NCI-H1930 (cell line): ENCODE measurements at regions not wholly inside any gene's neighbourhood (a gene's known extent, or its start where the extent isn't known, plus 50 kb on each side); places are given as distances from the start of the nearest gene placed in this dataset.
"Not testable (repeated sequence)": the region's sequence is repeated elsewhere in the genome, so short reads cannot be mapped to it uniquely, and the experiment has no call there.

Source experiments
- DNase-seq, 2 experiments: peaks; one replicate each; lab custom pipeline; 2025; lab: John Stamatoyannopoulos, UW

DNA sequence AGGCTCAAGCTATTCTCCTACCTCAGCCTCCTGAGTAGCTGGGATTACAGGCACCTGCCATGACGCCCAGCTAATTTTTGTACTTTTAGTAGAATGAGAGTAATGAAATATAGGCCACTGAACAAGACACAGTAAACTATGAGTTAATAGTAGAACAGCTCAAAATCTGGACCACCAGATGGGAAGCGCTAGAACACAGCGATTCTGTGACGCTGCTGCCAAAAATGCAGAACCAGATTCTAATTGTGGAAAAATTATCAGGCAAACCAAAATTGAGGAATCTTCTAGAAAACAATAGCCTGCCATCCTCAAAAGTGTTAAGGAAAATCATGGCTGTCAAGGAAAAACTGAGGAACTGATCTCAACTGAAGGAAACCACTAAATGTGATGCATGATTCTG lies 111.4 kb upstream of the TIAM1 start:
- DNase-seq = no peak

GRCh38 chr21:31450980-31451379 lies 106.9 kb upstream of the TIAM1 start:
- no peak for DNase-seq

GRCh38 chr21:31449921-31450535 lies 106.0 kb upstream of the TIAM1 start:
- DNase-seq = no peak

DNA sequence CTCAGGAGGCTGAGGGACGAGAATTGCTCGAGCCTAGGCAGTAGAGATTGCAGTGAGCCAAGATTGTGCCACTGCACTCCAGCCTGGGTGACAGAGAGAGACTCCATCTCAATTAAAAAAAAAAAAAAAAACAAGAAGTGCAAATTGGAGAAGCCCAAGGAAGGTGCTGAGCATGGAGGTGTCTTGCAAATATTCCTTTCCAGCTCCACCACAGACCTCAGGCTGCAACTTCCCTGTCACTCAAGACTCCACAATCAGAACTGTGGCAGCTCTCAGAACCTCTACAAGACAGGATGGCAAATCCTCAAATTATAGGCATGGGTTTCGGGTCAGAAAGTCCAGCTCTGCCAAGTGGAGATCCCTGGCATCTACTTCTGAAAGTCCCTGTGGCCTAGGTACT lies 104.4 kb upstream of the TIAM1 start:
- no peak for DNase-seq

- no peak for DNase-seq
Measured at GRCh38 chr21:31447505-31447904, 103.4 kb upstream of the TIAM1 start.

DNA sequence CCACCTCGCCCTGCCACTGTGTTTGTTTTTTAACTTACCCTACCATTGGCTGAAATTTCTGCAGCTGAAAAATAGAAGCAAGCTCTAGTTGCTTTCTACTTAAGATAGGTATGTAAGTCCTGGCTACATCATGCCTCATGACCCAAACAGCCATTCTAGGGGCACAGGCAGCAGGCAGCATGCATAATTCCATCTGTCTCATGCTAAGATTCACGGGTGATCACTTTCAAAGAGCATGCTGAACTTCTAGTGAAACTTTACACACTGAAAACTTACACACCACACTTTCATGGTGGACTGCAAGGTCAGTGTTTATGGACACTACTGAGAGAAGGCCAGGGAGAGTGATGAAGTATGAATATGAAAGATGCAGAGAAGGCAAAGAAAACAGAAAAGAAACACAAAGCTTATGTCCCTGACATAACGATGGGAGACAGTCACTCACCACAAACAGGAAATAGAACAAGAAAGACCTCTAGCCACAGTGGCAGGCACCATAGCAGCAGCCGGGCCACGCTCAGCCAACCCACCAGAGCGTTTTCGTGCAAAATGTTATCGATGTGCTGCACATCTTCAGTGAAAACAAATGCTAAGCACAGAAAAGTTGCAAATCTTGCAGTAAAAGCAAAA lies 102.3 kb upstream of the TIAM1 start:
- no peak for DNase-seq

DNA sequence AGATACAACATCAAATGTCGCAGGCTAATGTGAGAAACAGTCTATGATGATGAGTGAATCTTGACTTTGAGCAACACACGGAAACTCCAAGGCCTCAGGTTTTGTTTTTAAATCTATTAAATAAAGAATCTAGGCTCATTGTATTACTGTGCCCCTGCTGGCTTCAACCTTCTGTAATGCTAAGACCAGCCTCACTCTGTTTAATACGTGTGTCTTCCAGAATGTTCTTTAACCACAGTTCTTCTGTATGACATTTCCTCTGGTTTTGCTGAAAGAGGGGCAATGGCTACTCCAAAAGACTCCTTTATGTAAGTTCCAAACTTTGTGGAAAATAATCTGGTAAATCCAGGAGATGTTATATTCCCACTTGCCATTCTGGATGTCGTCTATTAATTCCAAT lies 101.1 kb upstream of the TIAM1 start:
- no peak for DNase-seq

GRCh38 chr21:31443736-31444521 lies 99.9 kb upstream of the TIAM1 start:
- DNase-seq = no peak

DNA sequence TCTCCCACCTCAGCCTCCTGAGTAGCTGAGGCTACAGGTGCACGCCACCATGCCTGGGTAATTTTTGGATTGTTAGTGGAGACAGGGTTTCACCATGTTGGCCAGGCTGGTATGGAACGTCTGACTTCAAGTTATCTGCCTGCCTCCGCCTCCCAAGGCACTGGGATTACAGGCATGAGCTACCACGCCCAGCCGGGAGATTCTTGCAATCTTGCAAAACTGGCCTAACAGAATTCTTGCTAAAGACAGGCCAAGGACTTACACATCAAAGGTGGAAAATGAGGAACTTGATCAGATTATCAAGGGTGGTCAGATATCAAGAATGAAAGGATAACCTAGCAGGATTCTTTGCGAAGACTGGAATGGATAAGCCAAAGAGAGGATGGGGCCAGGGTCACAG lies 98.3 kb upstream of the TIAM1 start:
- no peak for DNase-seq

- DNase-seq = no peak
Measured at GRCh38 chr21:31429506-31429905, 85.4 kb upstream of the TIAM1 start.

- DNase-seq = no peak
Measured at GRCh38 chr21:31426235-31426797, 82.3 kb upstream of the TIAM1 start.

- DNase-seq = no peak
Measured at GRCh38 chr21:31425138-31425537, 81.1 kb upstream of the TIAM1 start.

DNA sequence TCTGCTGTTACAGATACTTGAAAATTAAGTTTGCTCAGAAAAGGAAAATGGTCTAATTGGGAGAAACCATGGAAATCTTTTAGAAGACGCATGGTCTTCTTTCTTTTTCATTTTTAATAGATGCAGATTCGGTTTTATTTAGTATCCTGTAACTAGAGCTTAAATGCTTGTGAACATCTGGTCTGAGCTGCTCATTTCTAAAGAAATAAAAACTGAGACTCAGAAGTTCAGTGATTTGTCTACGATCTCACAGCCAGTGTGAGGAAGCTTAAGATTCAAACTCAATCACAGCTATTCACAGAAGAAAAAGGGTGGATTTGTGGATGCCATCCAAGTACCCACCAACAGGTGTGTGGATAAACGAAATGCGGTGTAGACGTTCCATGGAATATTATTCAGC lies 80.0 kb upstream of the TIAM1 start:
- no peak for DNase-seq

GRCh38 chr21:31420988-31421387 lies 76.9 kb upstream of the TIAM1 start:
- no peak for DNase-seq

GRCh38 chr21:31420354-31420753 lies 76.3 kb upstream of the TIAM1 start:
- DNase-seq = no peak

DNA sequence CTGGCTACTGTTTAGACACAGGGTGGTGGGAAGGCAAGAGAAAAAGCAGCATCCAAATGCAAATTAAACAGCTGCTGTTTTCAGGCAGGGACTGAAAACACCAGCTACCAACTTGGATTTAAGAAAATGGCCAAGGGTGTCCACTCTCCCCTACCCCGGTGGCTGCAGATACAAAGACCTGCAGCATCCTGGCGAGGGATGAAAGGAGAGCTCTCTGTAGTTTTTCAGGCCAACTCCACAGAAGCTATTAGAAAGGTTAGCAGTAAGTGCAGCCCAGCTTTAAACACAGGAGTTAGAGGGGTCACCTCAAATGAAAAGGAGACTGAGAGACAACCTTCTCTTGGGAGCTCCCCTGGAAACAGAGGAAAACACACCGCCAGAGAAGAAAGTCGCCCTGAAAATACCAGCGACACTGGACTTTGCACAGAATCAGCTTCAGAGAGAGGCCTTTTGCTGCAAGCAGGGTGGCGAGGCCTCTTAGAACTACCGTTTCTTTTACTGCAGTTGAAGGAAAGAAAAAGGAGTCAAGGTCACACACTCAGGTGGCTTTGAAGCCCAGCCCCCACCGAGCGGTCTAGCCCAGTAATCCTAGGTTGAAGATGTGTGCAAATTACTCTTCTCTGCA lies 74.4 kb upstream of the TIAM1 start:
- DNase-seq = no peak

DNA sequence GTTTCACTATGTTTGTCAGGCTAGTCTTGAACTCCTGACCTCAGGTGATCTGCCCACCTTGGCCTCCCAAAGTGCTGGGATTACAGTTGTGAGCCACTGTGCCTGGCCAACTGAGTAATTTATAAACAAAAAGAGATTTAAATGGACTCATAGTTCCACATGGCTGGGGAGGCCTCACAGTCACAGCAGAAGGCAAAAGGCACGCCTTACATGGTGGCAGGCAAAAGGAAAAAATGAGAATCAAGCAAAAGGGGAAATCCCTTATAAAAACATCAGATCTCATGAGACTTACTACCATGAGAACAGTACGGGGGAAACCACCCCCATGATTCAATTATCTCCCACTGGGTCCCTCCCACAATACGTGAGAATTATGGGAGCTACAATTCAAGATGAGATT lies 73.2 kb upstream of the TIAM1 start:
- not testable (repeated sequence) for DNase-seq

DNA sequence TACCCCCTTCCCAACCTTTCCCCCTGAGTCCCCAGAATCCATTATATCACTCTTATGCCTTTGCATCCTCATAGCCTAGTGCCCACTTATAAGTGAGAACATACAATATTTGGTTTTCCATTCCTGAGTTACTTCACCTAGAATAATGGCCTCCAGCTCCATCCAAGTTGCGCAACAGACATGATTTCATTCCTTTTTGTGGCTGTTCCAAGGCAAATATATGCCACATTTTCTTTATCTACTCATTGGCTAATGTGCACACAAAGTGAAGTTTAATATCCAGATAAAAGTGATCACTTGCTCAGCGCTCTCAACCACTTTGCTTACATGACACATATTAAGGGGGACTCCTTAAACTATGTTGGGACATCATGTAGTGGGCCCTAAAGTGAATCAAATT lies 72.4 kb upstream of the TIAM1 start:
- DNase-seq = no peak

- no peak for DNase-seq
Measured at GRCh38 chr21:31414263-31415000, 70.4 kb upstream of the TIAM1 start.

DNA sequence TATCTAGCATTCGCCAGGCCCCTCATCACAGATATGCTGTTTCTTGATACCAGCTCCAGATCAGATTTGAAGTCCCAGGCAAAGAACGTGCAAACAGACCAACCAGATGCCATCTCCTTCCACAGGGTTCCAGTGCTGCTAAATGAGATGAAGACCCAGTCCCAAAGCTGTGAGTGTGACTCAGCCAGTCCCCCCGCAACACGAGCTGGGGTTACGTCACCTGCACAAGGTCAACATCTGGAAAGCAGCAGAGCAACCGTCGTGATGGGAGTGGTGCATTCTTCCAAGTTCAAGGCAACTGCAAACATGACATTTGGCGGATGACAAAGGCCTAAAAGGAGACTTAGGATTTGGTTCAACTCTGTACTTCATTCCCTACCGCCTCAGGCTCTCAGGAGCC lies 69.6 kb upstream of the TIAM1 start:
- no peak for DNase-seq

DNA sequence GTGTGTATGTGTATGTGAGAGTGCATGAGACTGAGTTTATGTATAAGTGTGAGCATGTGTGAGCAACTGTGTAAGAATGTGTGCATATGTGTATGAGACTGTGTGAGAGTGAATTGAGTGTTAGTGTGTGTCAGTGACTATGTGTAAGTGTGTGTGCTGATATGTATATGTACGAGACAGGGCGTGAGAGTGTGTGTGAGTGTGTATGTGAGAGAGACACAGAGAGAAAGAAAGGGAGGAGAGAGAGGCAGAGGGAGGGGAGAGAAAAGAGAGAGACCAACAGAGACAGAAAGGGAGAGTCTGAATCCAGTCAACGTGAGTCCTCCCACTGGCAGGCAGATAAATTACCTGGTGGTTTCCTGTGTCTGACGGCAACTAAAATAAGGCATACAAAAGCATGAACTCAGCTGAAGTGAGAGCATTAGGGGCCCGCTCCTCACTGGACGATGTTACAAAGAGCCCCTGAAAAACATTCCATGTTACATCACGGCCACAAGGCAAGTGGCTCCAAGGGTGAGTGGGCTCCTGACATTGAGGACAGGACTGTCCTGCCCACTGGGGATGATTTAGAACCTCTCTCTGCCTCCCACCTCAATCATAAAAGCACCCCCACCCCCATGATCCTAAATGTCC lies 66.6 kb upstream of the TIAM1 start:
- DNase-seq = no peak
